ENCODE measurements at regions not wholly inside any gene's neighbourhood (a gene's known extent, or its start where the extent isn't known, plus 50 kb on each side); places are given as distances from the start of the nearest gene placed in this dataset.

DNA sequence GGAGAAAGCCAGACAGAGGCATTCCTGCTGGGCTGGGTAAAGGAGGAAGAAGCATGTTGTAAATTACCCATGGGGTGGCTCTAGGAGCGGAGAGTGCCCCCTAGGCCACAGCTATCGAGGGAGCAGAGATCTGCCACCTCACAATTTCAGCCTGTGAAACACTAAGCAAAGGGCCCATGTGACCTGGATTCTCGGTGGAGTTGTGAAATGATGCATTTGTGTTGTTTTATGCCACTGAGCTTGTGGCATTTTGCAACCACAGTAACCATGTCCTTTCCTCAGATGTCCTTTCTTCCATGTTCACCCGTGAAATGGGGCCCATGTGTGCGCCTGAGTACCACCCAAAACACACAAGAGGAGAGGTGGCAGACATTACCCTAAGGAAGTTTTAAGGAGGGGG, 159.3 kb downstream of the SYK start:
- DNase-seq (ENCODE audit: low read depth) = no peak
- no peak overlapping the region for H3K4me3 ChIP-seq (ENCODE audit: control insufficient read depth, low read depth, low read length)
- TF ChIP-seq, protein P1, sequence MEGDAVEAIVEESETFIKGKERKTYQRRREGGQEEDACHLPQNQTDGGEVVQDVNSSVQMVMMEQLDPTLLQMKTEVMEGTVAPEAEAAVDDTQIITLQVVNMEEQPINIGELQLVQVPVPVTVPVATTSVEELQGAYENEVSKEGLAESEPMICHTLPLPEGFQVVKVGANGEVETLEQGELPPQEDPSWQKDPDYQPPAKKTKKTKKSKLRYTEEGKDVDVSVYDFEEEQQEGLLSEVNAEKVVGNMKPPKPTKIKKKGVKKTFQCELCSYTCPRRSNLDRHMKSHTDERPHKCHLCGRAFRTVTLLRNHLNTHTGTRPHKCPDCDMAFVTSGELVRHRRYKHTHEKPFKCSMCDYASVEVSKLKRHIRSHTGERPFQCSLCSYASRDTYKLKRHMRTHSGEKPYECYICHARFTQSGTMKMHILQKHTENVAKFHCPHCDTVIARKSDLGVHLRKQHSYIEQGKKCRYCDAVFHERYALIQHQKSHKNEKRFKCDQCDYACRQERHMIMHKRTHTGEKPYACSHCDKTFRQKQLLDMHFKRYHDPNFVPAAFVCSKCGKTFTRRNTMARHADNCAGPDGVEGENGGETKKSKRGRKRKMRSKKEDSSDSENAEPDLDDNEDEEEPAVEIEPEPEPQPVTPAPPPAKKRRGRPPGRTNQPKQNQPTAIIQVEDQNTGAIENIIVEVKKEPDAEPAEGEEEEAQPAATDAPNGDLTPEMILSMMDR (conservative IDR thresholded peaks at IDR 0.05; ENCODE audit: control insufficient read depth, insufficient read depth, low read depth, low read length) = no peak

DNA sequence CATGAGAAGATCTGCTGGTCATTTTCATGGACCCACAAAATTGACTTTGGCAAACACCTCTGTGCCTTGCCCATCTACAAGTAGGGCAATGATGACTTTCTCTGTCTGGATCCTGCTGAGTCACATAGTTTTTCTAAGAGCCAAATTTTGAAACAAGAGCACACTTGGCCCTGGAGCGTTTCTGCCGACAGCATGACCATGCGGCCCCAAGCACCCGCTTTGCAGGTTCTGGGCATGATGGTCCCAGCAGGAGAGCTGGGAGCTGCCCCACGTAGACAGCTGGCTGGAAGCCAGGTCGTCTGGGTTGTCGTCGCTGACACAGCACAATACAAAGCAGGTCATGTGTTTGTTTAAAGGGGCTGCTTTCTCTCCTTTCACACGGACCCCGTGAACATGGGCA, 159.8 kb downstream of the SYK start:
- DNase-seq (ENCODE audit: low read depth) = peak; percentile 52
- TF ChIP-seq, protein P1 (conservative IDR thresholded peaks at IDR 0.05; ENCODE audit: control insufficient read depth, insufficient read depth, low read depth, low read length) = no peak

DNA sequence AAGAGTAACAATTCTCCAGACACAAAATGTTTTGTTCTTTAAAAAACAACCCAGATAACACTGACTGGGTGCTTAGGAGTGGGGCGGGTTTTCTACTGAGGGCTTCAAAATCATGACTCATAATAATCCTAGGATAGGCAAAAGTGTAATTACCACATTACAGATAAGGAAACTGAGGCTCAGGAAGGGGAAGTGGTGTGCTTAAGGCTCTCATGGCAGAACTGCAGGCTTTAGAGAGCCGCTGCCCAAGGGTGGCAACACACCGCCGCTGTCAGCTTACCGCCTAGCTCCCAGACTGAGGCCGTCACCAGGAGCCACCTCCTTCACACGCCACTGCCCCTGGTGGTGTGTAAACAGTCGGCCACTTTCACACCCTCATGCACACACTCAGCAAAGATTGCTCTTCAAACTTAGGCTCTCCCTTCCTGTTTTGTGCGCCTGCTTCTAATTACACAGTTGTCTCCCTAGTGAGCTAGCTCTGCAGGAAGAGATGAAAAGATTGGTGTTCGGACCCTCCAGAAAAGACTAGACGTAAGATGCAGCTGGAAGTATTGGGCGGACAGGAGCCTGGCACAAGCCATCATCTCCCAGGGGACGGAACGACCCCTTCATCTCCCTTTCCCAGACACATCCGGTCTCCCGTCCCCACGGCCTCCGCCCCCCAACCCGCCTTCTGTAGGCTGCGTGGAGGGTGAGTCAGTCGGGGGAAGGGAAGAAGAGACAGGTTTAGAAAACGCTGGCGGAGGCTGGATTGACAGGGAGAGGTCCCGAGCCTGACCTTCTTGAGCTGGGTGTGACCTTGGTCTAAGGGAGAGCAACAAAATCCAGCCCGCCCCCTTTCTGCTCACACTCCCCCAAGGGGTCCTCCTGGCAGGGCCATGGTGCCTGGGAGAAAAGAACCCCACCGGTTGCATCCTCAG, 162.7 kb downstream of the SYK start:
- no peak overlapping the region for H3K4me3 ChIP-seq (ENCODE audit: control insufficient read depth, low read depth, low read length)
- no peak for DNase-seq (ENCODE audit: low read depth)
- TF ChIP-seq, protein P1 (conservative IDR thresholded peaks at IDR 0.05; ENCODE audit: control insufficient read depth, insufficient read depth, low read depth, low read length) = no peak

More for the DNA sequence above, 159.8 kb downstream of the SYK start:
- H3K4me3 ChIP-seq (ENCODE audit: control insufficient read depth, low read depth, low read length) = no peak overlapping the region

DNA sequence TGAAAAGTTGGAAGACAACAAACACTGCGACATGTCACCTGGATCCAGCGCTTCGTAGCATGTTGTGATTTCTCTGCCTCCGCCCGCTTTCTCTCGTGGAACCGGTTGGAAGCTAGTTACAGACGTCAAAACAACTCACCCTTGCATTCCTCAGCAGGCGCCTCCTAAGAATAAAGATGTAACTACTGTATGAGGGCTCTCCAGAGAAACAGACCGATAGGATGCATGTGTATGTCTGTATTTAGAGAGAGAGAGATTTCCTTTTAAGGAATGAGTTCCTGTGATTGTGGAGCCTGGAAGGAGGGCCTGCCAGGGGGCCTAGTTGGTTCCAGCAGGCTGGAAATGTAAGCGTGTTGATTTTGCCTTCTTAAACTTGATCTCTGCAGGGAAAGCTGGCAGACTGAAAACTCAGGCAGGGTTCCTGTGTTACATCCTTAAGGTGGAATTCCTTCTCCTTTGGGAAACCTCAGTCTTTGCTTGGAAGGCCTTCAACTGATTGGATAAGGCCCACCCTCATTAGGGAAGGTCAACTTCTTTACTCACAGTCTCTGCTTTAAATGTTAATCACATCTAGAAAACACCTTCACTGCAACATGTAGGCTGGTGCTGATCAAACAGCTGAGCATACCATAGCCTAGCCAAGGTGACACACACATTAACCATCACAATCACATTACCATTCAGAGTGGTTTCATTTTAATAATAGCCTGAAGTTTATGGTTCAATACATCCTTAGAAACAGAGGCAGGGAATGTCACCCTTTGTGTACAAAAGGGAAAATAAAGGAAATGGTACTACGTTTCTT, 163.8 kb downstream of the SYK start:
- H3K4me3 ChIP-seq (ENCODE audit: control insufficient read depth, low read depth, low read length) = no peak overlapping the region
- no peak for DNase-seq (ENCODE audit: low read depth)
- TF ChIP-seq, protein P1 (conservative IDR thresholded peaks at IDR 0.05; ENCODE audit: control insufficient read depth, insufficient read depth, low read depth, low read length) = no peak

DNA sequence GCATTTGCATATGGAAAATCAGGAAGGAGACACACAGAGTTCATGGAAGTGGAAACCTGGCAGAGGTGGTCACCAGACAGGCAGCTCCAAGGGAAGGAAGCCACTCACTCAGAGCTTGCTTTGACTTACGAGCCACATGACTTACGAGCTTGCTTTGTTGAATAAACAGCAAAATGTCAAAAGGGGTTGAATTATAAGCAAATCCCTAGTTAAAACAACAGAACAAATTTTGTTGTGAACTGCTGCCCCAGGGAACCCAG, 164.3 kb downstream of the SYK start:
- H3K4me3 ChIP-seq (ENCODE audit: control insufficient read depth, low read depth, low read length) = no peak overlapping the region
- no peak for DNase-seq (ENCODE audit: low read depth)
- TF ChIP-seq, protein P1 (conservative IDR thresholded peaks at IDR 0.05; ENCODE audit: control insufficient read depth, insufficient read depth, low read depth, low read length) = no peak

DNA sequence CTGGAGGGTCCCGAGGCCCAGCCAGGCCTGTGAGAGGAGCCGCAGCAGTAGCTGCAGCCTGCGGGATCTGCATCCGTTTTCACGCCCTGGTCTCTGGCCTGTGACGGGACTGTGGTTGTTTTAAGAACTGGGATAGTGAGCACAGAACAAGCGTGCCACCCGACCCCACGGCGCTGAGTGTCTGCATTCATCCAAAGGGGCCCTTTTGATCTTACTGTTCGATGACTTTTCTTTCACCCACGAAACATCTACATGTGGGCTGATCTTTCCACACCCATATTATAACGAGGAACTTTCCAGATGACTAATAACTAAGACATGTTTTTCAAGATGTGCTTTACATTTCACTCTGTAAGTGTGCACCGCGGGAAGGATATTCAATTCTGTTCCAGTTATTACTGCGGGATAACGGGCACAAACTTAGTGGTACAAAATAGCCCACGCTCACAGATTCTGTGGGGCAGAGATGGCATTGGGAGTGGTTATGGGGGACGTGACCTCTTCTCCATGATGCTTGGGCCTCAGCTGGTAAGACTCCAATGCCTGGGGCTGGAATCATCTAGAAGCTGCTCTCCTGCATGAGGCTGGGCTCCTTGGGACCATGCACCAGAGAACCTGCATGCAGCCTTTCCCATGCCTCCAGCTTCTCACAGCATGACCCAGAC, 165.0 kb downstream of the SYK start:
- no peak overlapping the region for H3K4me3 ChIP-seq (ENCODE audit: control insufficient read depth, low read depth, low read length)
- TF ChIP-seq, protein P1 (conservative IDR thresholded peaks at IDR 0.05; ENCODE audit: control insufficient read depth, insufficient read depth, low read depth, low read length) = no peak
- peak; percentile 44 for DNase-seq (ENCODE audit: low read depth)

All from fibroblast of mammary gland (primary cell).